ENCODE measurements at regions not wholly inside any gene's neighbourhood (a gene's known extent, or its start where the extent isn't known, plus 50 kb on each side); places are given as distances from the start of the nearest gene placed in this dataset.

DNA sequence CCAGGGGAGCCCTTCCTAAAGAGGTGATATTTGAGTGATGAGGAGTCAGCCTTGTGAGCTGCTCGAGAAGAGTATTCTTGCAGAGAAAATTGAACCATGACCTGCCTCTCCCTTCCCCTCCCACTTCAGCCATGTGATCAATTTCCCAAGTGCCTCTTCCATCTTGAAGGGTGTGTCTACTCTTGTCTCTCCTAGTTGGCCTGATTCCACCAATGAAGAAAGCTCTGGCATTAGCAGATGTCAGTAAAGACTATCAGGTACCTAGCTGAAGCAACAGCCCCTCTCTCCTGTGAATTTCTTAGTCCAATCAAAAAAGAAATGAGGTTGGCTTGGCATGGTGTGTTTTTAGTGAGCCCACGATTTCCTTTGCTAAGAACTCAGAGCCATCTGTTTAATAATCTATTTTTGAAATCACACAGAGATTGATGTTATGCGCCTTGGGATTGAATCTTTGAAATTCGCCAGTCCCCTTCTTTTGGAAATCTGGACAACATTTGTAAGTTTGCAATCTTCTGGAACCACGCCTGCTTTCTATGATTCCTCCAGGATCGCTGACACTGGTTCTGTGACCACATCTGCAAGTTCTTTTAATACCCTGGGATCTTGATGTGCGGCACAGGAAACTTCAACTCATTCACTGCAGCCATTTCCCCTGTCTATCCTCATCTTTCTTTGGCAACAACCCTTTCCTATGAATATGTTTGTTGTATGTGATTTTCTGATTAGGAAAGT is 404.6 kb downstream of the DMRT2 start:
- intact Hi-C loops (cut with micrococcal nuclease) = no loop called here
- ATAC-seq (no peak), DNase-seq (no peak)

DNA sequence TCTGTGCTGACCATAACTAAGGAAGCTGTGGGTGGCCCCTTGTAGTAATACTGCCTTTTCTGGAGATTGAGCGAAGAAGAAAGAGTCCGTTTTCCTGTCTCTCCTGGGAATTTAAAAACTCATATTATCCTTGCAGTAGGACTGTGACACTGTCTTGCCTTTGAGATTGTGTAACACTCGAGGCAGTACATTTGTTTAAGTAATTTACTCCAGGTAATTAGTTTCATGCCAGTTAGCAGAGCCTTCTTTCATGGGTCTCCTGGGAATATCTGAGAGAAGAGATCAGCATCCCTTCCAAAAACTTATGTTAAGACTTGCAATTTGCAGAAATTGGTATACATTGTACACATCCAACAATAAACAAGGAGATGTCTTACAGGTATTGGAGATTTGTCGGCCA is 405.6 kb downstream of the DMRT2 start:
- no peak for DNase-seq
- no peak for ATAC-seq
- intact Hi-C loops (cut with micrococcal nuclease) = no loop called here

DNA sequence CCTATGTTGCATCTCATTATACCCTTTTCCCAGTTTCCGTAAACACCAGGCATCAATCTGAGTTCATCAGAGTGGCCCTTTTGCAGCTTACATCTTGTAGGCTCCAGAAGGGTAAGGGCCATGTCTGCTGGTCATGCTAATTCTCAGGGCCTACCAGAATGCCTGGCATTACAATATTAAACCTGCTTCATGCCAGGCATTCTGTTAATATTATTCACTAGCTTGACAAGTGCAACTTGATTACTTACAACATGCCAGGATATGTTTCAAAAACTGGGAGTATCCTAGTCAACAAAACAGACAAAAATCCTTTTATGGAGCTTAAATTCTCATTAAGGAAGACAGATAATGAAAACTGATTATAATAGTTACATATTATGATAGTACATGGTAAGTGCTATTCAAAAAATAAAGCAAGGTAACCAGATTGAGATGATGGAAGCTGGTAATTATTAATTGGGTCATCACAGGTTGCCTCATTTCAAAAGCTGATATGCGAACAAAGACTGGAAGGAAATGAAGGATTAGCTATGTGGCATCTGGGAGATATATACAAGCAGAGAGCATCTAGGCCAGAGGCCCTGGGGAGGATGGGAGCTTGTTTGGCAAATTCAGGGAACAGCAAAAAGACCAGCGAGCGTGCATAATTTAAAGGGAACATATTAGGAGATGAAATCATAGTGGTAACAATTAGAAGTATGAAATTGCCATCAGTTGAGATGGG is 406.3 kb downstream of the DMRT2 start:
- DNase-seq = no peak
- intact Hi-C loops (cut with micrococcal nuclease) = no loop called here
- no peak for ATAC-seq

DNA sequence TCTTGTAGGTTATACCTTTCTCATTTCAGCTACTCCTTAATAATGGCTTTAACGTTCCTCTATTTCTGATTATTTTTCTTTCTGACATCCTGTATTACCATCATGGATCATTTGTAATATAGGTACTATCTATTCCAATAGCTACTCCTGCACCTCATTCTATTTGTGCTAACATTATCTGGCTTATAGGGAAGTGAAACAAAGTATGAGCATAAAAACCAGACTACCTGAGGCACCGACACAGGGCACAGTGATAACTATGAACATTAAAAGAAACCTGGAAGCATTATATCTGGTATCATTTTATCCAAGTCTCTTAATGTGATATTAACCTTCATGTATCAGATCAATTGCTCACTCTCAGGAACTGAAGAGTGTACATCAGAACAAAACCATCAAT is 407.3 kb downstream of the DMRT2 start:
- no peak for ATAC-seq
- no peak for DNase-seq
- intact Hi-C loops (cut with micrococcal nuclease) = no loop called here

DNA sequence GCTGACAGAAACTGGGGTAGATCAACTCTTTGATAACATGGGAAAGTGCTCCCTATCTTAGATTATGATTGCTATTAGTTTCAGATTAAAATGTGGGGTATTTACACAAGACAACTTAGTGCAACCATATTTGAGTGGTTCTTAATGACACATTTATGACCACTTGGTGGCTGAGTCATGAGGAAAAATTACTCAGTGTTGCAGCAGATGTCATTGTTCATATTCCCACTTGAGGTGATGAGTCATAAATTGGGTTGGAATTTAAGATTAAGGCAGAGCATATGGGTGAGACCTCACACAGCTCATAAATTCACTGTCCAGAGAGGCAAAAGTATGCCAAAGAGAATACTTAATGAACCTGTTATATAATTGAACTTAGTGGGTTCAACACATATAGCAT is 408.3 kb downstream of the DMRT2 start:
- intact Hi-C loops (cut with micrococcal nuclease) = no loop called here
- no peak for DNase-seq
- ATAC-seq = no peak

DNA sequence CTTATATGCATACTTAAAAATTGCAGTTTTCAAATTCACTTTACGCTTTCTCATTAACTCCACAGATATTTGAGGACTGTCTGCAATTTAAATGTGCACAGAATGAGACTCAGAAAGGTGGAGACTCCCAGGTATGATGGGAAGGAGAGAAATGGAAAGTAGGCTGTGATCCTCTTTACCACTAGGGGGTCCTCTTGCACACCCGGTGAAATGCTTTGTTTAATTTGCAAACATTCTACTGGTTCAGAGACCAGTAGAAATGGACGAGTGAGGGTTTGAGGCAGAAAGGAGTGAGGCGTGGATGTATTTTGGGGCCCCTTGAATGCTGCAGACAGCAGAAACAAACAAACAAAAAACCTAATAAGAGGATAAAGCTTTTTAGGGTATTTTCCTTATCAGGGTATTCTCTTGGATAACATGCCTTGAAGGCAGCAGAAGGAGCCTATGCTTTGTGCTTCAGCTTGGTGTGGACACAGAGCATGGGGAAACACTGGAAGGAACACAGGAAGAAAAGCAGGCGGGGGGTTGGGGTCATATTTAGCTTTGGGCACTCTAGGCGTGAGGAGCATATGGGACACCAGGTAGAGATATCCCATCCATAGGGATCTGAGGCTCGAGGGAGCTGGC is 410.1 kb downstream of the DMRT2 start:
- intact Hi-C loops (cut with micrococcal nuclease) = no loop called here
- ATAC-seq (no peak), DNase-seq (no peak)

DNA sequence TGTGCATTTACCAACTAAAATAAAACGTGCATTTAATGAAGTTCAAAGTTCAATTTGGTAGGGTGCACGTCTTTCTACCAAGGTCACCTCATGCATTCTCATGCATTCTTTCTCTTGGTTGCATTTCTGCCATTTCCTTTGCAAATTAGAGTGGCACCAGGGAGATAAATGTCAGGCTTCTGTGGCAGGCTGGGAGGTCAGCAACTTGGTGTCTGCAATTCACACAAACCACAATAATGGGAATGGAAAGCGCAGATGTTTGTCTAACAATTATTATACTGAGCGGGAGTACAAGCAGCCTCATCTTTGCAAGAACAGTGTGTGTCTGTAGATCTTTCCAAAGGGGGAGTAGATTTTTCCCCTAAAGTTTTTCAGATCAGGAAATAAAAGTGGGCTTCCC is 411.7 kb downstream of the DMRT2 start:
- intact Hi-C loops (cut with micrococcal nuclease) = no loop called here
- DNase-seq (no peak), ATAC-seq (no peak)

DNA sequence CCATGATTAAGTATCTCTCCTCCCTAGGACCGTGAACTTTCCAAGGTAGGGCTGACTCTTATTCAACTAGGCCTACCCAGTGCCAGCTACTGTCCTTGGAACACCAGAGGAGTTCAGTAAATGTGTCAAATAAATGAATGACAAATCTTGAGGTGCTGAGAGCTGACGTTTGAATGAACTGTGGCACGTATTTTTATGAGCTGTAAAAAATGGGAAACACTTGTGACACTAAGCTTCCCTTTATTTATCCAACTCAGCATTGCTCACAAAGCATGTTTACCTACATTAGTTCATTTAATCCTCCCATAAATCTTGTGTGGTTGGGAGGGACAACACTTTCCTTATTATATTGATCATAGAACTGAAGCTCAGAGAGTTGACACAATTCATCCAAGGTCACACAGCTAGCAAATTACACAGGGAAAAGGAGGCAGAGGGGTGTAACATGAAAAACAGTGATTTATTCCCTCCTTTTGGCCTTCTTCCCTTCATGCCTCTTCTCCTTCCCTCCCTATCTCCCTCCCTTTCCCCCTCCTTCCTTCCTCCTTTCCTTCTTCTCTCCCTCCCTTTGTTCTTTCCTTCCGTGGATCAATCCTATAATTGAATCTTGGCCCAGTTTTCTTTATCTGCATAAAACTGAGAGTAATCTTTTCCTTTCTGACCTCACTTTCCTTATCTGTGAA is 412.6 kb downstream of the DMRT2 start:
- no peak for DNase-seq
- ATAC-seq = no peak
- intact Hi-C loops (cut with micrococcal nuclease) = no loop called here

DNA sequence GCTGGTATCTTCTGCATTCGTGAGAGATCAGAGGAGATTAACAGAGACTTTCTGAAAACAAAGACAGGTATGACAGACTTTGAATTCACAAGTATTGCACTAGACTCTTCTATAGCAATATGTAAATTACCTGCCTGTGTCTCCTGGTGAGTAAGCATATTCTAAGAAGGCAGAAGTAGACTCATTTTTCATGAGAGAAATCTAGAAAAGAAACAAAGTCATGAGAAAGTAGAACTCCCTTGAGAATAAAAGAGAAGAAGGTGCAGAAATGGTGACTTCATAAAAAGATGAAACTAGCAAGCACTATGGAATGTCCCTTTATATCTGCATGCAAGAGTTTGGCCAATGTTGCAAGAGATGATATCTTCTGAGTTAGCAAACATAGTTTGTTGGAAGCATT is 419.8 kb downstream of the DMRT2 start:
- no peak for DNase-seq
- ATAC-seq = no peak
- intact Hi-C loops (cut with micrococcal nuclease) = no loop called here

DNA sequence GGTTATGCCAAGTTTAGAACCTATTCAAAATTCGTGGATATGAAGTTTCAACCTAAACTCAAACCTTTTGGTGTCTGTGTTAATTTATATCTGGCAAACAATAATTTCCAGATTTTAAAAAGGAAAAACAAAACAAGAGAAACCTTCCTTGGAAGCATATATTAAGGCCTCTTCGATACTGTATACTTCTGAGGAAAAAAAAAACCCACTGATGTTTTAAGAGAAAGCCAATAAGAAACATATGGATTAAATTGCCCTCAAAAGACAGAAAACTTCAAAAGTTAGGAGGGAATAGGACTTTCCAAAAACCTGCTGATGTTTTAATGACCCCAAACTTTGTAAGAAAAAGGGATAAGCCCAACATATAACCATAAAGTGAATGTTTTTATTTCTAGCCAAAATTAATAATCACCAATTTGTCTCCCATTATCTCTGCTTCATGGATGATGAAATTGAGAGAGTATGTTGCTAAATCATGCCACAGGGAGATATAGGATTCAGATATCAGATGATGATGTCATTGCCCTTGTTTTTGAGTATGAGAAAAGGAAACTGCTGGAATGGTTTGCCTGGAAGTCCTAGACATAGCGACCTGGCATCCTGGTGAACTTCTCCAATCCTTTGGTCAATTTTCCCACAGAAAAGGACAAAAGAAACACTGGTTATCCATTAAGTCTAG is 423.9 kb downstream of the DMRT2 start:
- ATAC-seq = no peak
- intact Hi-C loops (cut with micrococcal nuclease) = no loop called here
- no peak for DNase-seq

DNA sequence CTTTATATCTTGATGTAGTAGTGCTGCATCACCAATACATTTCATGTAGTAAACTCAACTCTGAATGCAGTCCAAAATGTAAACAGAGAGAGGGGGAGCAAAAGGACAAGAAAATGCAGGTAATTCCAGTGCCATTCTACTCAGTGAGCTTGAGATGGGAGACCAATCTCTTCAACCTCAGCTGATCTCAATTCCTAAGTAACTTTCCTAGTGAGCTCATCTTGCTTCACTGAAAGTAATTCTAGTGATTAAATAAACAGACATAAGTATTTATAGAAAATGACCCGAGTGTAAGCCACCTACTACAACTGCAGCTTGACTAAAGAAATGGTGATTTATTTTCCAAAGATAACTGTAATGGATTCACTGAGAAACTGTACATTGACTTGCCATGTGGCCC is 424.5 kb downstream of the DMRT2 start:
- ATAC-seq = no peak
- no peak for DNase-seq
- intact Hi-C loops (cut with micrococcal nuclease) = no loop called here

DNA sequence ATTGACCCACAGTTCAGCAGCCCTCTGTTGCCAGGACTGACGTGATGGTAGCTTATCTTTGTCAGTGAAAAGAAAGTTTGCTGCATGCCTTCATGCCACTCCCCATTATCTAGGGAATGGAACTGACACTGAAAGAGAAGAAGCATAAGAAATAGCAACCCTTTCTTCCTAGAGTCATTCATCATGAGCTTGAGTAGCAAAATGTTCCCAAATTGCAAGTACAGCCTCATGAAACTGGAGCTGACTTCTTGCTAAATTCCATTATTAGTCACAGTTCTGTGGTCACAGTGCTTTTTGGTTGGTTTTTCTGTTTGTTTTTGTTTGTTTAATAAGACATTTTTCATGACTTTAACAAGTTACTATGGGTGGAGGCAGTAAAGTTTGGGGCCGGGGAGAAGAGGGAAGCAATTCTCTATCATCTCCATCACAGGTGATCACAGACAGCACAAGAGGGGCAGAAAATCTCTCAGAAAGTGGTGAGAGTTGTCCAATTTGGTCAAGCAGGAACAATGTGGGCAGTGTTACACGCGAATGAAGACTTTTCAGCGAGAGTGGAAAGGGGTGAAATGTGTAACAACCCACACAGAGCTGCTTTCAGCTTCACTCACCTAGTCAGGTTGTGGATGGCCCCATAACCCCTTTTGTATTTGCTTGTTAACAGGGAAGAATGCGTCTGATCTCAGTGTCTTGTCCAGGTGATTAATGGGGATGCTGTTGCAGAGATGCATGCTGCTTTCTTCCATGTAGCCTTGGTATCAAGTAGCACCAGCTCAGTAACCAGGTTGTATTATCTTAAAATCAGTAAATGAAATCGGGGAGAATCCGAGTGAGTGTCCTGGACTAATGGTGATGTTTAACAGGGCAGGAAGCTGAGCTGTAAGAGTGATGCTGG is 440.4 kb downstream of the DMRT2 start:
- intact Hi-C loops (cut with micrococcal nuclease) = no loop called here
- DNase-seq (no peak), ATAC-seq (no peak)

DNA sequence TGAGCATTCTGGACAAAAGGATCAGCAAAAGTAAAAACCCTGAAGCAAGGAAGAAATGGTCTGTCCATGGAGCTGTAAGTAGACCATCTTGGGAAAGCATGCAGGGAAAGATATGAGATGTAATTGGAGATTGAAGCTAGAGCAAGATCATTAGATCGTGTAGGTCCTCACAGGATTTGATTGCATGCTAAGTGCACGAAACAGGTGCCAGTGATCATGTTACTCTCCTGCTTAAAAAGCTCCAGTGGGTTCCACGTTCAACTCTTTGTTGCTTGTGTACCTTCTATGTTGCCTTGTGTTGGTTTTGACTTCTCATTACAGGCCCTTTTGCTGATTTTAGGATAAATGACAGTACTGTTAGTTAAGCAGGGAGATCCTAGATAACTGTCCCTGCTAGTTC is 442.0 kb downstream of the DMRT2 start:
- intact Hi-C loops (cut with micrococcal nuclease) = no loop called here
- no peak for DNase-seq
- ATAC-seq = no peak

DNA sequence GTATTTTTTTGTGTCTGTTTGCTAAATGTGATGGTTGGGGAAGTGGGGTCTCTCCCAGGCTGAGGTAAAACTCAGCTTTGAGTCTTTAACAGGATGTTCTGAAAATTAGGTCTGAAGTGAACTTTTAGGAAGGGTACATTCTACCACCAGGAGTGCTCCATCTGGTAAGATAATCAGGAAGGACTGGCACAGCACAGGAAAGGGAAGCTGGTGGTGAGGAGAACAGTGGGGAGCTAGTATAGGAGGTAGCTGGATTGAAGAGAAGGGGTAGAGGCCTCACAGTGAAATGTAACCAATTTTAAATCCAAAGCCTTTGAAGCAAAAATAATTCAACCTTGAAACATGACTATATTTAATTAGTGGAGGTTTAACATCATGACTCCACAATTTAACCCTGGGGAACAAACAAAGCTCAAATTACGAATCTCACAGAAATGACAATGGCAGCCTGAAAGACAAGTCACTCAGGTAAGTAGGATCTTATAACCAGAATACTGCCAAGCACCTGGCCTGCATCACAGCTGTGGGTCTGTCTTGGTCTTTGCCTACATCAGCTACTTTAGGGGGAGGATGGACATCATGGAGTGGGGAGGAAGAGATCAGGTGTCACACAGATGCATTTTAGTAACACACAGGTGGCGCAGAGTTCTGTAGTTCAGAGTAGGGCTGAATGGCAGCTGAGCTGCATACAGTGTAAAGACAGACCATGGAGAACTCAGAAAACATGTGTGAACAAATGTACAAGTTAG is 445.3 kb downstream of the DMRT2 start:
- no peak for ATAC-seq
- intact Hi-C loops (cut with micrococcal nuclease) = no loop called here

DNA sequence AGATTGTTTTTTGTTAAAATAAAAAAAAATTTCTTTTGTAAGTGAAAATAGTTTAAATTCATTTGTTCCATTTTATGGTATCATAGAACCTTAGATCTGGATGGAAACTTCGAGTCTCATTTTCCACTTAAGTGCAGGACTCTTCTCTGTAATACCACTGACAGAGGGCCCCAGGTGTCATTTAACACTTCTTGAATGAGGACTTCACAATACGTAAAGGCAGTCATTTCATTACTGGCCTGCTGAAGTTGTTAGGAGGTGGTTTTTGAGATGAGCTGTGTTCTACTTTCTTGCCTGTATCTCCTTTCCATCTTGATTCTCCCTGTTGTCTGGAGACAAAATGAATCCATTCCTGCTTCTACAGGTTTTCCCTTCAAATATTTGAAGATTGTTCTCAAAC is 455.3 kb downstream of the DMRT2 start:
- intact Hi-C loops (cut with micrococcal nuclease) = no loop called here
- ATAC-seq (no peak), DNase-seq (no peak)

More for the DNA sequence above, 445.3 kb downstream of the DMRT2 start:
- DNase-seq = no peak

DNA sequence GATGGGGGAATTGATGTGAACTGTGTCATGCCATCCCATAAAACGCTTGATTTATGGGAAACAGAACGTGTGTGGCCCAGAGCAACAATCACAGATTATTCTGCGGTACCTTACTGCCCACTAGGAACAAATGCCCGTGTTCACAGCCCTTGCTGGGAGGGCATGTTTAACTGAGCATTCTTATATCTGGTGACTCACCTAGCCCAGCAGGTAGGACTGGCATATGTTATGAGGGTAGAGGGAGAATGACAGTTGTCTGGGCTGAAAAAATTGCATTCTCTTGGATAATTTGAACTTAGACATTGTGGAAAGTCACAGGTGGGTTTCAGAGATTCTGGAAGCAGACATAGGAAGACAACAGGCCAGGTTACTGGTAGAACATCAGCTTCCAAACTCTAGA is 460.6 kb downstream of the DMRT2 start:
- no peak for ATAC-seq
- DNase-seq = no peak
- intact Hi-C loops (cut with micrococcal nuclease) = no loop called here

DNA sequence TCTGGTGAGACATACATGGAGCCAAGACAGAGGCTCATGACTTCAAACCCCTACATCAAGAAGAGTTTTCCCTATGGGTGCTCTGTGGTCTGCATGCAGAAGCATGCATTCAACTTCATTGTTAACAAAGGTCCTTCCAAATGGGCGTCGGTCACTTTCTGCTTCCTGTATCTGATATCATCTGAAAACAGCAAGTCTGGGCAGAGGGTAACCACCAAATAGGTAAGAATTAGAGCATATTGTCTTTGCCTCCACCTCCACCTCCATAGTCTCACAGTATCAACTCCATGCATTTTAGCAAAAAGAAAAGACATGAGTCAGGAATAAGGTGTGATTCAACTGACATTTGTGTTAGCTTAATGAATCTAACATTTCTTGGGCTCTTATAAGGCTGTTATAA is 462.9 kb downstream of the DMRT2 start:
- ATAC-seq (no peak), DNase-seq (no peak)
- intact Hi-C loops (cut with micrococcal nuclease) = no loop called here

DNA sequence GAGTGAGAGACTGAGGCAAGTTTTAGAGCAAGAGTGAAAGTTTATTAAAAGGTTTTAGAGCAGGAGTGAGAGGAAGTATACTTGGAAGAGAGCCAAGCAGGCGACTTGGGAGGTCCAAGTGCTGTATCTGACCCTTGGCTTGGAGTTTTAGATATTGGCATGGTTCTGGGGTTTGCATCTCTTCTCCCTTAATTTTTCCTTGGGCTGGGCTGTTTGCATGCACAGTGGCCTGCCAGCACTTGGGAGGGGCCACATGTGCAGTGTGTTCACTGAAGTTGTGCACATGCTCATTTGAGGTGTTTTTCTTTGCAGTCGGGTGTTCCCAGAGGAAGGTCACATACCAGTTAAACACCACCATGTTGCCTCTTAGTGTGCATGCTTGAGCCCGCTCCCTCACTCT is 464.1 kb downstream of the DMRT2 start:
- ATAC-seq (no peak), DNase-seq (no peak)
- intact Hi-C loops (cut with micrococcal nuclease) = no loop called here
